ENCODE measurements at regions not wholly inside any gene's neighbourhood (a gene's known extent, or its start where the extent isn't known, plus 50 kb on each side); places are given as distances from the start of the nearest gene placed in this dataset.

GRCh38 chr20:60627751-60628565, 624.1 kb upstream of the CDH4 start:
- intact Hi-C loops (cut with micrococcal nuclease) = no loop called here
- Histone ChIP-seq H3K79me2 (ENCODE audit: low read length) (no peaks in the 10 kb centered on the region), H3K4me1 (ENCODE audit: insufficient read depth, low read length) (no peaks in the 10 kb centered on the region), H3K9ac (ENCODE audit: low read length) (no peak overlapping the region), H3K9me2 (replicated peaks; ENCODE audit: low read length) (no peaks in the 10 kb centered on the region), H3K9me3 (ENCODE audit: low read length) (peaks cover 10% of the 10 kb centered on the region; the same call in 1 of the 2 replicates), H3K4me2 (ENCODE audit: low read length) (no peak overlapping the region), H3K27ac (ENCODE audit: low read length) (no peak overlapping the region), H3F3A (ENCODE audit: low read length, unreplicated experiment) (no peaks in the 10 kb centered on the region), H2AFZ (ENCODE audit: low read length) (no peak overlapping the region), H3K27me3 (ENCODE audit: low read length) (no peaks in the 10 kb centered on the region), H4K20me1 (ENCODE audit: low read length) (no peaks in the 10 kb centered on the region), H3K4me3 (ENCODE audit: low read length) (no peak overlapping the region), H3K36me3 (ENCODE audit: low read depth, low read length) (no peaks in the 10 kb centered on the region)
- DNase-seq (no peak), ATAC-seq (no peak)
- CTCF ChIA-PET = no interaction called here
- POLR2A ChIA-PET (ENCODE audit: unreplicated experiment) = no interaction called here
- no TSS peak for BruUV-seq (replicated peaks)
- TF ChIP-seq EZH2 (IDR thresholded peaks at IDR 0.05; ENCODE audit: low read length, unreplicated experiment) = no peak
- TF ChIP-seq, protein P1, sequence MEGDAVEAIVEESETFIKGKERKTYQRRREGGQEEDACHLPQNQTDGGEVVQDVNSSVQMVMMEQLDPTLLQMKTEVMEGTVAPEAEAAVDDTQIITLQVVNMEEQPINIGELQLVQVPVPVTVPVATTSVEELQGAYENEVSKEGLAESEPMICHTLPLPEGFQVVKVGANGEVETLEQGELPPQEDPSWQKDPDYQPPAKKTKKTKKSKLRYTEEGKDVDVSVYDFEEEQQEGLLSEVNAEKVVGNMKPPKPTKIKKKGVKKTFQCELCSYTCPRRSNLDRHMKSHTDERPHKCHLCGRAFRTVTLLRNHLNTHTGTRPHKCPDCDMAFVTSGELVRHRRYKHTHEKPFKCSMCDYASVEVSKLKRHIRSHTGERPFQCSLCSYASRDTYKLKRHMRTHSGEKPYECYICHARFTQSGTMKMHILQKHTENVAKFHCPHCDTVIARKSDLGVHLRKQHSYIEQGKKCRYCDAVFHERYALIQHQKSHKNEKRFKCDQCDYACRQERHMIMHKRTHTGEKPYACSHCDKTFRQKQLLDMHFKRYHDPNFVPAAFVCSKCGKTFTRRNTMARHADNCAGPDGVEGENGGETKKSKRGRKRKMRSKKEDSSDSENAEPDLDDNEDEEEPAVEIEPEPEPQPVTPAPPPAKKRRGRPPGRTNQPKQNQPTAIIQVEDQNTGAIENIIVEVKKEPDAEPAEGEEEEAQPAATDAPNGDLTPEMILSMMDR (conservative IDR thresholded peaks at IDR 0.05; ENCODE audit: low read depth, low read length) = no peak
- TF ChIP-seq EZH2phosphoT487 (IDR thresholded peaks at IDR 0.05; ENCODE audit: borderline replicate concordance, low read length) = no peak

DNA sequence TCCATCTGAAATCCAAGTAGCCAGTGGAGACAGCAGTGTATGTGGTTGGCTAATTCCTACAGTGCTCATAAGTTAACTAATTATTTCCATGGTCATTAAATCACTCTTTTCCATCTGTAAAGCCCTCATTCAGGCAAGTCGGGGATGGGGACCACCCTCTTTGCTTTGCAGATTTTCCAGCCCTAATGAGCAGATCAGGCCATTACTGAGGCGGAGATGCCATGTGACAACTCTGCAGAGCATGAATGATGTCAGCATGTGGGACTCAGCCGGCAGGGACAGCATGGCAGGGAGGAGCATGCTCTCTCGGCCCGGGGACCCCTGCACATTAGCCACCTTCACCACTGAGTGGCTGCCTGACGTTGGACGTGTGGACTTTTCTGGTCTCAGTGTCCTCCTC, 623.3 kb upstream of the CDH4 start:
- no TSS peak for BruUV-seq (replicated peaks)
- peaks cover 15% of the 10 kb centered on the region; the same call in 1 of the 2 replicates for H3K9me3 ChIP-seq (ENCODE audit: low read length)
- POLR2A ChIA-PET (ENCODE audit: unreplicated experiment) = no interaction called here
- H3F3A ChIP-seq (ENCODE audit: low read length, unreplicated experiment) = no peaks in the 10 kb centered on the region
- intact Hi-C loops (cut with micrococcal nuclease) = no loop called here
- H4K20me1 ChIP-seq (ENCODE audit: low read length) = no peaks in the 10 kb centered on the region
- no peaks in the 10 kb centered on the region for H3K9me2 ChIP-seq (replicated peaks; ENCODE audit: low read length)
- H3K9ac ChIP-seq (ENCODE audit: low read length) = no peak overlapping the region
- H3K4me1 ChIP-seq (ENCODE audit: insufficient read depth, low read length) = no peaks in the 10 kb centered on the region
- H3K27ac ChIP-seq (ENCODE audit: low read length) = no peak overlapping the region
- no peaks in the 10 kb centered on the region for H3K79me2 ChIP-seq (ENCODE audit: low read length)
- TF ChIP-seq EZH2 (IDR thresholded peaks at IDR 0.05; ENCODE audit: low read length, unreplicated experiment) (no peak), EZH2phosphoT487 (IDR thresholded peaks at IDR 0.05; ENCODE audit: borderline replicate concordance, low read length) (no peak)
- TF ChIP-seq, protein P1 (conservative IDR thresholded peaks at IDR 0.05; ENCODE audit: low read depth, low read length) = no peak
- H3K27me3 ChIP-seq (ENCODE audit: low read length) = no peaks in the 10 kb centered on the region
- ATAC-seq = no peak
- H3K4me3 ChIP-seq (ENCODE audit: low read length) = no peak overlapping the region
- no peak for DNase-seq
- no peaks in the 10 kb centered on the region for H3K36me3 ChIP-seq (ENCODE audit: low read depth, low read length)
- H3K4me2 ChIP-seq (ENCODE audit: low read length) = no peak overlapping the region
- CTCF ChIA-PET = no interaction called here
- no peak overlapping the region for H2AFZ ChIP-seq (ENCODE audit: low read length)

GRCh38 chr20:60629206-60629605, 622.9 kb upstream of the CDH4 start:
- intact Hi-C loops (cut with micrococcal nuclease) = no loop called here
- H3K27me3 ChIP-seq (ENCODE audit: low read length) = no peaks in the 10 kb centered on the region
- no peak for ATAC-seq

More at GRCh38 chr20:60629206-60629605, 622.9 kb upstream of the CDH4 start:
- POLR2A ChIA-PET (ENCODE audit: unreplicated experiment) = no interaction called here
- BruUV-seq (replicated peaks) = no TSS peak
- CTCF ChIA-PET = no interaction called here
- H3K27ac ChIP-seq (ENCODE audit: low read length) = no peak overlapping the region
- TF ChIP-seq EZH2 (IDR thresholded peaks at IDR 0.05; ENCODE audit: low read length, unreplicated experiment) (no peak), EZH2phosphoT487 (IDR thresholded peaks at IDR 0.05; ENCODE audit: borderline replicate concordance, low read length) (no peak)
- TF ChIP-seq, protein P1 (conservative IDR thresholded peaks at IDR 0.05; ENCODE audit: low read depth, low read length) = no peak
- no peak overlapping the region for H3K4me3 ChIP-seq (ENCODE audit: low read length)
- no peaks in the 10 kb centered on the region for H3K4me1 ChIP-seq (ENCODE audit: insufficient read depth, low read length)
- no peaks in the 10 kb centered on the region for H3K36me3 ChIP-seq (ENCODE audit: low read depth, low read length)
- no peak overlapping the region for H3K4me2 ChIP-seq (ENCODE audit: low read length)
- no peak overlapping the region for H2AFZ ChIP-seq (ENCODE audit: low read length)
- peaks cover 20% of the 10 kb centered on the region; the same call in 1 of the 2 replicates for H3K9me3 ChIP-seq (ENCODE audit: low read length)
- no peak for DNase-seq
- H3F3A ChIP-seq (ENCODE audit: low read length, unreplicated experiment) = no peaks in the 10 kb centered on the region
- H3K79me2 ChIP-seq (ENCODE audit: low read length) = no peaks in the 10 kb centered on the region
- no peaks in the 10 kb centered on the region for H3K9me2 ChIP-seq (replicated peaks; ENCODE audit: low read length)
- H3K9ac ChIP-seq (ENCODE audit: low read length) = no peak overlapping the region
- H4K20me1 ChIP-seq (ENCODE audit: low read length) = no peaks in the 10 kb centered on the region
